ENCODE measurements at regions not wholly inside any gene's neighbourhood (a gene's known extent, or its start where the extent isn't known, plus 50 kb on each side); places are given as distances from the start of the nearest gene placed in this dataset.

GRCh38 chr10:55141892-55142291 lies 340.9 kb upstream of the PCDH15 start:
- ChIA-PET POLR2A (ENCODE audit: partially characterized antibody) (no interaction called here), CTCF (ENCODE audit: partially characterized antibody) (interaction anchor here (1.3 to 1.9 kb wide), 2 partner anchors 8 to 11 kb away, joined by 4 to 6 read pairs; no protein-coding TSS in a partner anchor)
- TF ChIP-seq CHD7 (IDR thresholded peaks at IDR 0.05; ENCODE audit: insufficient replicate concordance, low read length), result no peak

More at GRCh38 chr10:55141892-55142291, 340.9 kb upstream of the PCDH15 start:
- no peak overlapping the region for H3K9ac ChIP-seq (replicated peaks in 1 of 4; ENCODE audit: extremely low read depth in 1 of 4, low read depth in 3 of 4, low read length in 3 of 4)
- H3K56ac ChIP-seq (replicated peaks; ENCODE audit: insufficient read length, low read depth, low read length), result no peak overlapping the region
- no peak overlapping the region for H2BK12ac ChIP-seq (ENCODE audit: low read depth, low read length)
- no peak overlapping the region for H2AK5ac ChIP-seq (ENCODE audit: low read depth, low read length)
- H3K4me2 ChIP-seq (ENCODE audit: insufficient read depth in 1 of 2, low read depth in 2 of 2, low read length in 2 of 2), result no peak overlapping the region
- no peaks in the 10 kb centered on the region for H3K79me1 ChIP-seq (ENCODE audit: low read depth, low read length)
- H3K4ac ChIP-seq (replicated peaks; ENCODE audit: insufficient read length, low read depth, low read length), result no peak overlapping the region
- H4K91ac ChIP-seq (replicated peaks; ENCODE audit: insufficient read length, low read length), result no peak overlapping the region
- no peaks in the 10 kb centered on the region for H4K20me1 ChIP-seq (replicated peaks in 1 of 2; ENCODE audit: control insufficient read depth in 1 of 2, insufficient read depth in 2 of 2, low read length in 2 of 2)
- no peak overlapping the region for H4K5ac ChIP-seq (ENCODE audit: insufficient read length, low read depth, low read length)
- no peaks in the 10 kb centered on the region for H3K27me3 ChIP-seq (replicated peaks in 1 of 4; ENCODE audit: control insufficient read depth in 3 of 4, extremely low read depth in 1 of 4, insufficient read depth in 3 of 4, low read length in 3 of 4)
- H4K8ac ChIP-seq (ENCODE audit: extremely low read depth, insufficient read depth, low read length), result no peak overlapping the region
- H3K18ac ChIP-seq (ENCODE audit: extremely low read depth, low read length), result no peak overlapping the region
- no peaks in the 10 kb centered on the region for H3K79me2 ChIP-seq (ENCODE audit: control insufficient read depth in 1 of 2, insufficient read depth in 2 of 2, low read length in 2 of 2)
- H2BK120ac ChIP-seq (replicated peaks; ENCODE audit: low read depth, low read length), result no peak overlapping the region
- no peak overlapping the region for H3K27ac ChIP-seq (ENCODE audit: low read depth, low read length)
- H2BK15ac ChIP-seq (ENCODE audit: low read length), result no peak overlapping the region
- no peak overlapping the region for H3K4me3 ChIP-seq (ENCODE audit: extremely low read depth in 1 of 4, insufficient read depth in 2 of 4, low read depth in 3 of 4, low read length in 4 of 4)
- H3K23me2 ChIP-seq (ENCODE audit: low read depth, low read length), result no peaks in the 10 kb centered on the region
- H2BK20ac ChIP-seq (ENCODE audit: low read length), result no peak overlapping the region
- no peaks in the 10 kb centered on the region for H3K9me3 ChIP-seq (ENCODE audit: insufficient read depth in 2 of 2, low read depth in 1 of 2, low read length in 1 of 2)
- no peak overlapping the region for H2BK5ac ChIP-seq (ENCODE audit: low read depth, low read length)
- no peak for DNase-seq (ENCODE audit: low read depth in 1 of 2, low spot score in 2 of 2)
- no peak for FAIRE-seq
- H3K4me1 ChIP-seq (replicated peaks in 1 of 4; ENCODE audit: control insufficient read depth in 3 of 4, insufficient read depth in 4 of 4, low read length in 3 of 4), result 0 out of 7 replicates have a peak, but pooled peaks cover 0 to 2% (median 0%) of the 10 kb centered on the region in 4 experiments
- H3K14ac ChIP-seq (ENCODE audit: insufficient read length), result no peak overlapping the region
- H3K36me3 ChIP-seq (ENCODE audit: control insufficient read depth in 2 of 4, insufficient read depth in 4 of 4, low read length in 3 of 4), result no peaks in the 10 kb centered on the region
- no peak overlapping the region for H2AFZ ChIP-seq (ENCODE audit: low read length)
- no peak overlapping the region for H3K23ac ChIP-seq (ENCODE audit: insufficient read length)

All from H1 (cell line).